Effector memory CD4-positive, alpha-beta T cell (primary cell): ENCODE measurements at regions not wholly inside any gene's neighbourhood (a gene's known extent, or its start where the extent isn't known, plus 50 kb on each side); places are given as distances from the start of the nearest gene placed in this dataset.

ENCODE experiments used
- DNase-seq, 3 donors: peaks; one replicate each; pipeline ENCODE4 v3.0.0-alpha.2; 2020
- H3K27ac ChIP-seq: 2 replicates; pipeline ENCODE4 v1.7.0; 2013; ENCODE audit warnings: mild to moderate bottlenecking, low read length, moderate library complexity; ENCODE audit not compliant: insufficient read depth, poor library complexity, severe bottlenecking
- H3K27me3 ChIP-seq: replicated peaks from 2 replicates; pipeline ENCODE4 v1.7.0; 2013; ENCODE audit warnings: mild to moderate bottlenecking, low read length; ENCODE audit not compliant: insufficient read depth, control insufficient read depth, poor library complexity, severe bottlenecking
- H3K36me3 ChIP-seq: 2 replicates; pipeline ENCODE4 v1.7.0; 2013; ENCODE audit warnings: mild to moderate bottlenecking, low read length, moderate library complexity; ENCODE audit not compliant: control insufficient read depth, insufficient read depth
- H3K4me1 ChIP-seq: 2 replicates; pipeline ENCODE4 v1.7.0; 2013; ENCODE audit warnings: low read length, mild to moderate bottlenecking; ENCODE audit not compliant: control insufficient read depth, insufficient read depth, poor library complexity, severe bottlenecking
- H3K4me3 ChIP-seq: 2 replicates; pipeline ENCODE4 v1.7.0; 2013; ENCODE audit warnings: low read length, low read depth, mild to moderate bottlenecking; ENCODE audit not compliant: insufficient read depth, poor library complexity, severe bottlenecking
- H3K9me3 ChIP-seq: 2 replicates; pipeline ENCODE4 v1.7.0; 2013; ENCODE audit warnings: mild to moderate bottlenecking, low read length, moderate library complexity; ENCODE audit not compliant: control insufficient read depth

DNA sequence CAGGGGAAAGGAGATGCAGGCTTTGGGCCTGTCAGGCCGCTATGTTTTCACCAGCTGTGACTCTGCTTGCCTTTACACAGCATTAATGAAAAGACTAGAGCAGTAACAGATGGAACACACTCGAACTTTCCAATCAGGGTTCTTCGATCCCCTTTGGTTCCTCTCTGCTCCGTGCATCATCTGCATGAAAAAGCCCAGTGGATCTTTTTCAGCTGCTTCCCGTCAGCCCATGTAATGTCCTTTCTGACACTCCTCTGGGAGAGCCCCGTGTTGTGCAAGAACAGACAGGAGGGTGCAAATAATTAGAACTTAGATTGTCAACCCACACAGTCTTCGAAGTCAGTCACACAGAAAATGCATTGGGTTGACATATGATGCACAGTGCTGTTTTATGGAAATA is 448.9 kb upstream of the ZNF462 start:
- H3K27ac ChIP-seq: no peak overlapping the region
- no peaks in the 10 kb centered on the region for H3K4me1 ChIP-seq
- no peaks in the 10 kb centered on the region for H3K9me3 ChIP-seq

DNA sequence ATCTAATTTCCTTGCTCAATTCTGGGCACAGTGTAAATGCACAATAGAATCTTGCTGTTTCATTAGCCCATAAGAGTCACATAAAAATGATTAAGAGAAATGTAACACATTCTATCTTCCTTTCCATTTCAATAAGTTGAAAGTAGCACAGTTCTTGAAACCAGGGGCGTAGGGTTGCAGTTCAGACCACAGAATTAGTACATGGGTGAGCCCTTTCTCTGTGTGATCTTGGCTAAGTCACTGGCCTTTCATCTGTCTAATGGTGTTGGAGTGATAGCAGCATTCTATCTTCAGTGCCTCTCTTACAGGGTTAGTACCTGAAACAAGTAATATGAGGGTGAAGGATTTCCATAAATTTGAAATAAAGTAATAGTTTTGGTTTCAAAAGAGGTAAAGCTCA is 445.3 kb upstream of the ZNF462 start:
- Histone ChIP-seq H3K36me3 (no peaks in the 10 kb centered on the region), H3K27me3 (no peaks in the 10 kb centered on the region), H3K4me1 (no peaks in the 10 kb centered on the region), H3K27ac (no peak overlapping the region), H3K9me3 (no peaks in the 10 kb centered on the region), H3K4me3 (no peak overlapping the region)
- no peak for DNase-seq

More for the DNA sequence above, 448.9 kb upstream of the ZNF462 start:
- DNase-seq: no peak
- Histone ChIP-seq H3K4me3 (no peak overlapping the region), H3K27me3 (no peaks in the 10 kb centered on the region), H3K36me3 (no peaks in the 10 kb centered on the region)

DNA sequence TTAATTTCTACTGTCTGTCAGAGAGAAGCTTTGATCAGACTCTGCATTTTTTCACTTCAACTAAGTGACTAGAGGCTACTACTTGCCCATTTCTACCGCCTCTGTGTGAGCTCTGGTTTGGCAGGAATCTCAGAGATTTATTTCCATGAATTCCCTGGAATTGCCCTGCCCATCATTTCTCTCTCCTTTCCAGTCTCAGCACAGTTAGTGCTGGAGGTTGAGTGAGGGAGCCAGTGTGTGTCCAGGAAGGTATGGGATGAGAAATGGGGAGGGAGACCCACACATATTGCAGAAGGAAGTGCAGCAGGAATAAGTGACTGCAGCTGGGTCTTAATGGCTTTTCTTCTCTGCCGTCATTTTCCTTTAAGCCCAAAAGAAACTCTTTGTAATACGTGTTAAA is 443.1 kb upstream of the ZNF462 start:
- H3K9me3 ChIP-seq: no peaks in the 10 kb centered on the region
- H3K4me1 ChIP-seq: no peaks in the 10 kb centered on the region
- no peaks in the 10 kb centered on the region for H3K36me3 ChIP-seq
- no peak for DNase-seq
- H3K4me3 ChIP-seq: no peak overlapping the region
- no peaks in the 10 kb centered on the region for H3K27me3 ChIP-seq
- H3K27ac ChIP-seq: no peak overlapping the region

DNA sequence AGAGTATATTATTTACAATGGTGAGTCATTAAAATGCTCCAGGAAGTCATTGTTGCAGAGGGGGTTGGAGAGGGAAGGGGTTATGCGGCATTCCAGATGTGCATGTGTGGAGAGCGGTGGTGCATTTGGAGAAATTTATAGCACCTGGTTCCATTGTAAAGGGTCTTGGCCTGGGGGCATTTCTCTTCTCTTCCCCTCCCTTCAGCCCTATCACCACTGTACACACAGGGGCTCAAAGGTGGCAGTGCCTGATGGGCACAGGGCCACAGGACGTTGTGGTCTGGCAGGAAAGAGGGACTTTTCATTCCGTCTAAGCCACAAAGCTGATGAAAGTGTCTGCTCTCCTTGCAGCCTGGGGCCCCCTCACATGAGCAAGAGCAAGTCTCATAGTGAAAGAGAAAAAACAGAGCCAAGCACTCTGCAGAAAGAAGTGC is 442.4 kb upstream of the ZNF462 start:
- no peak overlapping the region for H3K27ac ChIP-seq
- no peak overlapping the region for H3K4me3 ChIP-seq
- H3K36me3 ChIP-seq: no peaks in the 10 kb centered on the region
- H3K27me3 ChIP-seq: no peaks in the 10 kb centered on the region
- H3K4me1 ChIP-seq: no peaks in the 10 kb centered on the region
- H3K9me3 ChIP-seq: no peaks in the 10 kb centered on the region
- no peak for DNase-seq

DNA sequence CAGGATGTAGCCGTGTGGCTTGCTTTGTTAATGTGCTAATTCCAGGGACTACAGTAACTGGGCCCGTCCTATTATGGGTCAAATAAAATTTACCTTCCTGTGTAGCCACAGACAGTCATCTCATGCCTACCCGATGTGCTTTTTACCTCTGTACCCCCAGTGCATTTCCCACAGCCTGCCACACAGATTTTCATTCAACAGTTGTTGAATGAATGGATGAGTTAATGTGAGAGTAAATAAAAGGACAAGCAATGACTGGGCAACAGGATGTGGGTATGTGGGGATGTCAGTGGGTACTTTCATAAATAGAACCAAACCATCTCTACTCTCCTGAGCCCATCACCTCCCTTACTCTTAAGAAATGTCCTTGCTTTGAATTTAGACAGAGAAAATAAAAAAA is 441.2 kb upstream of the ZNF462 start:
- no peaks in the 10 kb centered on the region for H3K27me3 ChIP-seq
- DNase-seq: no peak
- H3K36me3 ChIP-seq: no peaks in the 10 kb centered on the region
- no peaks in the 10 kb centered on the region for H3K4me1 ChIP-seq
- H3K4me3 ChIP-seq: no peak overlapping the region
- no peak overlapping the region for H3K27ac ChIP-seq
- H3K9me3 ChIP-seq: no peaks in the 10 kb centered on the region

DNA sequence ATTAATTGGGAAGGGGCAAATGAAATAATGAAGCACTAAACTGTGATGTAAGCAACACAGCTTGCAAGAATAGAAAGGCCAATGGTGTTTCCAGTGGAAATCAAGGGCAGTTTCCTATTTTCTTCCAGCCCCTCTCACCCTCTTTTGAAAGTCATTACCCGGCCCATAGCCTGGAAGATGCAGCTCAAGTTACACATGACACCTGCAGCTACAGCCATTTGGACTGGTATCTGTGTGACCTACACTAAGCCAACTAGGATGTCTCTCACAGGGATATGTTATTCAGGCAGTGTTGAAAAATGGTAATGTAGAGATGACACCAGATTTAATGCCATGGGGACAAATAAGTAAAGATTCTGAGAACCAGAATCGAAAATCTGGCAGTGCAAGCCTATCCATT is 439.4 kb upstream of the ZNF462 start:
- H3K4me1 ChIP-seq: no peaks in the 10 kb centered on the region
- no peak for DNase-seq
- H3K36me3 ChIP-seq: no peaks in the 10 kb centered on the region
- H3K27ac ChIP-seq: no peak overlapping the region
- H3K4me3 ChIP-seq: no peak overlapping the region
- no peaks in the 10 kb centered on the region for H3K27me3 ChIP-seq
- no peaks in the 10 kb centered on the region for H3K9me3 ChIP-seq

DNA sequence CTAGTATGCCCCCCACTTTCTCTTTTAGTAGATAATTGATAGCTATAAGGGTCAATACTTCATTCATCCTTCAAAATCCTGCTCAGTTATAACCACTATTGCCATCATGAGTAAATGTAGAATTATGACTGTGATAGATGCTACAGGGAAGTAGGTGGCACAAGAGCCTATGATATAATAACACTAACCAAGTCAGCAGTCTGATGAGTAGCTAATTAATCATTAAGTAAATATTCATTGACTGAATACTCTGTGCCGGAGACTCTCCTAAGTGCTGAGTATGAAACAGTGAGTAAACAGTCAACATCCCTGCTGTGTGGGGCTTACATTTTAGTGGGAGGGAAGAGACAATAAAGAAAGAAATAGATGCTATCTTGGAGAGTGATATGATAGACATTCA is 430.3 kb upstream of the ZNF462 start:
- H3K36me3 ChIP-seq: no peaks in the 10 kb centered on the region
- DNase-seq: no peak
- no peaks in the 10 kb centered on the region for H3K9me3 ChIP-seq
- no peaks in the 10 kb centered on the region for H3K4me1 ChIP-seq
- H3K4me3 ChIP-seq: no peak overlapping the region
- no peak overlapping the region for H3K27ac ChIP-seq
- no peaks in the 10 kb centered on the region for H3K27me3 ChIP-seq

DNA sequence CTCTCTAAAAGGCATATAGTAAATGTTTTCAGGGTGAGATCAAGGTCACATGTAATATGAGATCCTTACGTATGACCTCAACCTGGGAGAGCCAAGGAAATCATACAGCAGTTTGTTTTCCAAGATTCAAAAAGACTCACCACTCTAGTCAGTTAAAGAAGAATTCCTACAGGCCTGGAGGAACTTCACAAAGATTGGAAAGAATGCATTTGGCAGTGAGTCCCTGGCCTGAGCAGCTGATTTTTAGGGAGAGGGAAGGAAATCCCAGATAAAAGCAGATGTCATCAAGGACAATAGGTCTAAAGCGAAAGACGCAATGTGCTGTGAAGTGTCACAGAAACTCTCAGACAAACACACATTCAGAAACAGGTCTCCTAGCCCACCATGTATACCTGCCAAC is 424.0 kb upstream of the ZNF462 start:
- no peak overlapping the region for H3K4me3 ChIP-seq
- H3K27ac ChIP-seq: no peak overlapping the region
- H3K9me3 ChIP-seq: no peaks in the 10 kb centered on the region
- no peaks in the 10 kb centered on the region for H3K36me3 ChIP-seq
- H3K27me3 ChIP-seq: no peaks in the 10 kb centered on the region
- no peak for DNase-seq
- H3K4me1 ChIP-seq: no peaks in the 10 kb centered on the region

DNA sequence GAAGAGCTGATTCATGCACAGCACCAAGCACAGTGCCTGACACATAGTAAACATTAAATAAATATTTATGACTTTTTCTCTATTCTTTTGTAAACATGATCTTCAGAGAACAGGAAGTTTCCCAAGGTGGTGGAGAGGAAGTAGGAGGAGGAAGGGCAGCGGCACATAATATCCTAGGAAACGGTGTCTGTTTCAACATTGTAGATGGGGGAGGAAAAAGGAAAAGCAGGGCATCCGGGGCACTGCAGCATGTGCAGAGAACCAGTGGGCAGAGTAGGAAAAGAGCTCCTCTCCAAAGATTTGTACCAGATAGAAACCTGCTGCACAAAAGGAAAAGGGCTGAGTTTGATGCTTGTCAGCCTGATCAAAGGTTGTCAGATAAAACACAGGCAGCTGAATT is 421.7 kb upstream of the ZNF462 start:
- Histone ChIP-seq H3K9me3 (no peaks in the 10 kb centered on the region), H3K36me3 (no peaks in the 10 kb centered on the region)
- DNase-seq: no peak

DNA sequence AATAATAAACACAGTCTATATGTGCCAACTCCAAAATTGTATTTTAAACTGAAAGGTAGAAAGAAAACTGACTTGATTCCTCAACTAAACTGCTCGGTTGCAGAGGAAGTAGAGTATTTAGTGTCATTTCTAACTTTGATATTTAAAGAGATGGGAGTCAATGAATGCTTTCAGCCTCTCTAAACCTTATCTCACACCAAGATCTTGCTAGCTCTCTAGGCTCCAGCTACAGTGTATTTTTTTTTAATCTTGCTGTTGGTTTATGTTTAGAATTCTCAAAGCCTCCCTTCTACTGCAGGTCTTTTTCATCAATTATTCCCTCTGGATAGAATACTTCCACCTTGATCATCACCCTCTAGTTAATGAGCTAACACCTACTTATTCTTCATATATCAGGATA is 419.4 kb upstream of the ZNF462 start:
- no peak overlapping the region for H3K27ac ChIP-seq
- no peaks in the 10 kb centered on the region for H3K27me3 ChIP-seq
- no peaks in the 10 kb centered on the region for H3K36me3 ChIP-seq
- DNase-seq: no peak
- H3K4me3 ChIP-seq: no peak overlapping the region
- H3K4me1 ChIP-seq: no peaks in the 10 kb centered on the region
- H3K9me3 ChIP-seq: no peaks in the 10 kb centered on the region

More for the DNA sequence above, 421.7 kb upstream of the ZNF462 start:
- H3K4me3 ChIP-seq: no peak overlapping the region
- H3K27ac ChIP-seq: no peak overlapping the region
- H3K27me3 ChIP-seq: no peaks in the 10 kb centered on the region
- H3K4me1 ChIP-seq: no peaks in the 10 kb centered on the region

DNA sequence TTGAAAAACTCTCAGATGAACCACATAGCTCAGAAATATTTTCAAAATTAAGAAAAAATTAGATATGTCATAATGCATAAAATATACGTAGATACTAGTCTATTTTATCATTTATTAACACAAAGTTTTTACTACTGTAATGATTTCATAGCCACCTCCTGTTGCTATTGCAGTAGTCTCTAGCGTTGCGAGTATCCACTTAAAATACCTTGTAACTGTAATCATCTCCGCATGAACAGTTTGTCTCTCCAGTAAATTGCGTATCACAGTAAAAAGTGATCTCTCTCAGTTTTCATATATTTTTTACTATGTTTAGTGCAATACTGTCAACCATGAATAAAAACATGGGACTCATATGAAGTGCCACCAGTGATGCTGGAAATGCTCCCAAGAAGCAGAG is 417.9 kb upstream of the ZNF462 start:
- DNase-seq: no peak
- no peaks in the 10 kb centered on the region for H3K4me1 ChIP-seq

More for the DNA sequence above, 417.9 kb upstream of the ZNF462 start:
- Histone ChIP-seq H3K27me3 (no peaks in the 10 kb centered on the region), H3K36me3 (no peaks in the 10 kb centered on the region), H3K4me3 (no peak overlapping the region), H3K27ac (no peak overlapping the region), H3K9me3 (no peaks in the 10 kb centered on the region)
